AG09319 (cell line): ENCODE measurements at regions not wholly inside any gene's neighbourhood (a gene's known extent, or its start where the extent isn't known, plus 50 kb on each side); places are given as distances from the start of the nearest gene placed in this dataset.
"Not testable (repeated sequence)": the region's sequence is repeated elsewhere in the genome, so short reads cannot be mapped to it uniquely, and the experiment has no call there.

ENCODE experiments used
- DNase-seq: peaks from one replicate; pipeline ENCODE4 v3.0.0-alpha.2; 2010; ENCODE audit warnings: low read depth; ENCODE audit errors: extremely low read depth
- TF ChIP-seq, protein P1 (sequence below): IDR thresholded peaks from 2 replicates; pipeline ENCODE4 v1.5.1; 2011; ENCODE audit warnings: low read depth, mild to moderate bottlenecking, inconsistent platforms, low read length, moderate library complexity

DNA sequence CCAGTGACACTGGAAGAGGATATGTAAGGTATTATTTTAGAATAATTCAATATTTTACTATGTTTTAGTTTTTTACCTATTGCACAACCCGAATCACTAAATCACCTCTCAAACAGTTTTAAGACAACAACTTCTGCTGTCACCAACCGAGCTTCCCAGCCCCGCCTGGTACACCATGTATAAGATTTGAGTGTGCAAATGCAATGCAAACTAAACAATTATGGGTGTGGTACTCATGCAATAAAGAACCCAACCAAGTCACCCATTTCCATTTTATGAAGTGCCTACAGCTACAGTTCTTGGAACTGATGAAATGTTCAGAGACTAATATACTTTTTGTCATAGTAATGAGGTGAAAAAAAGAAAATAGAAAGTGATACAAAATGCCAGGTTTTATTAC, 256.2 kb downstream of the TAFA4 start:
- no peak for DNase-seq

DNA sequence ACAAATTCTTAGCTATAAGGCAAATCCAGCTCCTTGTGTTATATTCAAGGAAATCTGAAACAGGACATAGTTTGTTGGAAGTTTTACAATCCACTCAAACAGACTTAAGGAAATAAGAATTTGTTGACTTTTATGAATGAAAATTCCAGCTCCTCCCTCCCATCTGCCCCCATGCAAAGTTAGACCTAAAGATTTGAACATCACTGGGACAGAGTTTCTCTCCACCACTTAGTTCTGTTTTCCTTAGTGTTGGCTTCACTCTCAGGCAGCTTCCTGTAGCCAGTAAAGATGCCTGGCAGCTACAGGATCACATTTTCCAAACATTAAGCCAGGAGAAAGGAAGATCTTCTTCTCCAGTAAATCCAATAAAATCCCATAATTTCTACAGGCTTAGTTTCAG, 265.0 kb downstream of the TAFA4 start:
- no peak for DNase-seq
- TF ChIP-seq, protein P1, sequence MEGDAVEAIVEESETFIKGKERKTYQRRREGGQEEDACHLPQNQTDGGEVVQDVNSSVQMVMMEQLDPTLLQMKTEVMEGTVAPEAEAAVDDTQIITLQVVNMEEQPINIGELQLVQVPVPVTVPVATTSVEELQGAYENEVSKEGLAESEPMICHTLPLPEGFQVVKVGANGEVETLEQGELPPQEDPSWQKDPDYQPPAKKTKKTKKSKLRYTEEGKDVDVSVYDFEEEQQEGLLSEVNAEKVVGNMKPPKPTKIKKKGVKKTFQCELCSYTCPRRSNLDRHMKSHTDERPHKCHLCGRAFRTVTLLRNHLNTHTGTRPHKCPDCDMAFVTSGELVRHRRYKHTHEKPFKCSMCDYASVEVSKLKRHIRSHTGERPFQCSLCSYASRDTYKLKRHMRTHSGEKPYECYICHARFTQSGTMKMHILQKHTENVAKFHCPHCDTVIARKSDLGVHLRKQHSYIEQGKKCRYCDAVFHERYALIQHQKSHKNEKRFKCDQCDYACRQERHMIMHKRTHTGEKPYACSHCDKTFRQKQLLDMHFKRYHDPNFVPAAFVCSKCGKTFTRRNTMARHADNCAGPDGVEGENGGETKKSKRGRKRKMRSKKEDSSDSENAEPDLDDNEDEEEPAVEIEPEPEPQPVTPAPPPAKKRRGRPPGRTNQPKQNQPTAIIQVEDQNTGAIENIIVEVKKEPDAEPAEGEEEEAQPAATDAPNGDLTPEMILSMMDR = no peak

More for the DNA sequence above, 256.2 kb downstream of the TAFA4 start:
- TF ChIP-seq, protein P1 = no peak

DNA sequence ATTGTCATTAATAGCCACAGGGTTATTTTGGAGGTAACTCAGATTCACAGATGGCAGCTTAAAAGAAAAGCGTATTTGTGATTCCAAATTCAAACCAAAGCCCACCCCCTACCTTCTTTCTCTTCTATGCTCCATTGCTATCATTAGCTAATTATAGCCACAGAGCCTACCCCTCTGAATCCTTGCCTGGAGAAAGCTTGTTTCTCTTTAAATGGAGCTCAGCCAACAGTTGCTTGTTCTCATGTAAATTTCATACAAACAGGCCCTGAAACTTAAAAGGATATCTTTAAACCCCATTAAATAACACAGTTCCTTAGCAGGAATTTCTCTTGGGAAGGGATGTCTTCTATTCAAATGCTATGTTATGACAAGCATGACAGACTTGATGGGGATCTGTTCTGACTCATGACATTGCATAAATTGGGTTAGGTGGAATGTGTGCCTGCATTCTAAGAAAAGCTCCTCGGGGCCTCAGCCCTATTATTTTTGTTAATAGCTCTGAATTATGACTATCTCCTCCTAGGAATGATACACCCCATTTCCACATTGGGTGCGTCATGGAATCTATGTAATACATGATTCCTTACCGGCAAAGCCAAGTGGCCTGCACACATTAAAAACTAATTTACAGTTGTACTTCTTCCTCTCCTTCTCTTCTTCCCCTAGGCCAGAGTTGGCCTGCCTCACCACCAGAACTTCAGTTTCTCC, 265.8 kb downstream of the TAFA4 start:
- TF ChIP-seq, protein P1 = no peak
- no peak for DNase-seq

DNA sequence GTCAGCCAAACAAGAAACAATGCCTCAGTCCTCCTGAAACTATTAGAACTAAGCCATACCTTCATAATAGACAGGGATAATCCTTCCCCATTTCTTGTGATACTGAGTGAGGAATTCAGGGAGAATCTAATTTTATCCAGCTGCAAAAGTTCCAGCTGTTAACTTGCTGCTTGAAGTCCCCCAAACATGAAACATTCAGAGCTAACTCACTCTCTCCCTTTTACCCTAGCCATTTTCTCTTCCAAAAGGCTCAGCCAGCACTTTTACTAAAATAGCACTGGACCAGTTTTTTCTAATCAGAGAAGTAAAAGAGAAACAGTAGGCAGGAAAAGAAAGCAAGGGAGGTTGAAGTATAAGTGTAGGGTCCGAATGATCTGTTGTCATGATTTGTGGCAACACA, 268.1 kb downstream of the TAFA4 start:
- no peak for DNase-seq
- TF ChIP-seq, protein P1 = no peak

DNA sequence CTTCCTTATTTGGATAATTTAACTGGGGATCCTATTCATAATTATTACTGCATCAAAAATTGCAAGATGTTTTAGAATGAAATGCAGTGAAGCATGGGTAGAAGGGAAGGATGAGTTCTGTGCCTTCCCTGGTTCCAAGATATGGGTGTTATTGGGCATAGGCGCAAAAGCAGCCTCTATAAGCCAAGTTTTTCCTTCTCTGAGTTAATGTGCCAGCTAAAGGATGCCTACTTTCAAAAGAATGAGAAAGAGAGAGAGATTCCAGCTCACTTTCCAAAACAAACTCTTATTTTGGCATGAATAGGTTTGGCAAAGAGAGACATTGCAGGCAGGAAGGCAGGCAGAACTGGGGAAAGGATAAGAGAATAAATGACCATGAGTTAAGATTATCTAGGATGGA, 270.2 kb downstream of the TAFA4 start:
- no peak for DNase-seq
- TF ChIP-seq, protein P1 = no peak

DNA sequence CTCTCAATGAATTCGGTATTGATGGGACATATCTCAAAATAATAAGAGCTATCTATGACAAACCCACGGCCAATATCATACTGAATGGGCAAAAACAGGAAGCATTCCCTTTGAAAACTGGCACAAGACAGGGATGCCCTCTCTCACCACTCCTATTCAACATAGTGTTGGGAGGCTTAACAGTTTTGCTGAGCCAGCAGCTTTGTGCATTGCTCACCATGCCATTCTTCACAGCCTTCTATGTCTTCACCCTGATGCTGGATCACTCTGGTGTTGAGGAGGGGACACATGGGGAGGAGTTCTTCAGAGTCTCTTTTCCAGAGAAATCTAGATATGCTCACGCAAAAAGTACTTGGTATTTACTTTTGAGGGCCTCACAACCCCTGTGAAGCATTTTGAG, 281.7 kb downstream of the TAFA4 start:
- DNase-seq = not testable (repeated sequence)

DNA sequence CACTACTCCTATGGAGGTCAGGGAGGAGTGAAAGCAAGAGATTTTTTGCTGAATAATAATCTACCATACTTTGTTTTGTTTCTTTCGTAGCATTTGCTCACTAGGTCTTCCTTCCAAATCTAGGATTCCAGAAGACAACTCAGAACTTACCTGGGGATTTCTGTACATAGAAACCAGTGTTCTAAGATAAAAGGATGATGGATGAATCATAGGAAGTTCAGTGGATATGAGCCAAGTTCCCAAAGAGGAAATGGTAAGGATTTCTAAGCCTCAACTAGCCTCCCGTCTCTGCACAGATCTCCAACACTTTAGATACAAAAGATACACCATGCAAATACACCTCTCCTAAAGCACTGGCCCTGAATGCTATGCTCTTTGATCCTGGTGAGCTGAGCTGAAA, 283.9 kb downstream of the TAFA4 start:
- DNase-seq = no peak
- TF ChIP-seq, protein P1 = no peak
